NCI-H2196 (cell line): ENCODE measurements at regions not wholly inside any gene's neighbourhood (a gene's known extent, or its start where the extent isn't known, plus 50 kb on each side); places are given as distances from the start of the nearest gene placed in this dataset.
A peak's percentile ranks its signal among the peaks of the same experiment; 100 is the strongest.

Experiments
- DNase-seq: peaks from one replicate; lab custom pipeline; 2025; ENCODE audit not compliant: unreplicated experiment; lab: John Stamatoyannopoulos, UW

DNA sequence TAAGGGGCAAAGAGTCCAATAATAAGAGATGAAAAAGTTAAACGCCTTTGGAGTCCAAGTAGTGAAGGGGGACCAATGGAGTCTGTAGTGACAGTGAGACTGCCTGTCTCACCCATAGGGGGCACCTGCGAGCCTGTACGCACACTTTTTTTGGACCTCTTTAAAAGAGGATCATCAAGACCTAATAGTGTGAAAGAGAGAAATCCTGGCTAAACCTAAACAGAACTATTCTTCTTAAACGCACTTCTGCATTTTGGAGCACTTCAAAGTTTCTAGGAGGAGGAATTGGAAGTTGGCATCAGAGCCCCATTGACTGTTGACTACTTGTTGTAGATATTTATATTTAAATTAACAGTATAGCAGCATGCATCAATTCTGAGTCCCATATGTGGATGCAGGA lies 636.1 kb upstream of the KLF4 start:
- no peak for DNase-seq

DNA sequence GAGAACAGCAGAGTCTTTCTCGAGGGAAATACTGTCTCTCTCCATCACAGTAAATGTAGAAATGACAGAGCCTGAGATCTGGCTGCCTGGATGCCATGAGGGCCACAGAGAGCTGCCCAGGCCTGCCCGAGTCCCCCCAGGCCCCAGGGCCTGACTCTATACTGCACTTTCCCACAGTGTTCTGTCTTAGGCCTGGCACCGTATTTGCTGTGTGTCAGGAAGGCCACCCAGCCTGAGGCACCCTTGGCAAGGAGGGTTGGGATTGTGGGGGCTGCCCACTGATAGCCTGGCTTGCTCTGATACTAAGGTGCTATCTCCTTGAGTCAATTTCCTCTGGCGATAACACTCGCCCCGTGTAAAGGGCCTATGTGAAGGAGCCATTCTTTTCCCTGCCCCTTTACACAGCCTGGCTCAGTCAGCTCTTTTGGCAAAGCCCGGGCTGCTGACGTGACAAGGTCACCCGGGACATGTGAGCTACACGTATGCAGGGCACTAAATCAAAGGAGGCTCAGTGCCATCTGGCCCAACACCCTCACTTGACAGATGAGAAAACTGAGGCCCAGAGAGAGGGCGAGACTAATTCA lies 630.1 kb upstream of the KLF4 start:
- DNase-seq, result no peak

- DNase-seq, result no peak
These were observed 628.2 kb upstream of the KLF4 start for GRCh38 chr9:108117795-108118194.

DNA sequence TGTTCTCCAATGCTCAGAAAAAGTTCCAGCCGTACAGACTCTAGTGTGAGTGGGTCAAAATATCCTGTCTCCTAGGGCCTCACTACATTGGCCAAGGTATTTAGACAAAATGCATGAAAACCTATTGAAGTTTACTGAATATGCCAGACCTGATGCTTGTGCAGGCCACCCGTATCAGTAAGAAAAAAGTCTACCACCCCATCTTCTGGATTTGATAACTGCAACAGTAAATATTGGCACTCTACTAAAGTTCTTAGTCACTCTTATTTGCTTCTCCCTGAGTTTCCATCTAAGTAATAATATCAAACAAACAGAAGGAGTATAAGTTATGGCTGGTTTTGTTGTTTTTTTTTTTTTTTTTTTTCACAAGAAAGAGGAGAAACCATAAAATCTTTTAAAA lies 627.7 kb upstream of the KLF4 start:
- DNase-seq, result no peak

- DNase-seq, result no peak
These were observed 624.0 kb upstream of the KLF4 start for GRCh38 chr9:108113596-108113995.

DNA sequence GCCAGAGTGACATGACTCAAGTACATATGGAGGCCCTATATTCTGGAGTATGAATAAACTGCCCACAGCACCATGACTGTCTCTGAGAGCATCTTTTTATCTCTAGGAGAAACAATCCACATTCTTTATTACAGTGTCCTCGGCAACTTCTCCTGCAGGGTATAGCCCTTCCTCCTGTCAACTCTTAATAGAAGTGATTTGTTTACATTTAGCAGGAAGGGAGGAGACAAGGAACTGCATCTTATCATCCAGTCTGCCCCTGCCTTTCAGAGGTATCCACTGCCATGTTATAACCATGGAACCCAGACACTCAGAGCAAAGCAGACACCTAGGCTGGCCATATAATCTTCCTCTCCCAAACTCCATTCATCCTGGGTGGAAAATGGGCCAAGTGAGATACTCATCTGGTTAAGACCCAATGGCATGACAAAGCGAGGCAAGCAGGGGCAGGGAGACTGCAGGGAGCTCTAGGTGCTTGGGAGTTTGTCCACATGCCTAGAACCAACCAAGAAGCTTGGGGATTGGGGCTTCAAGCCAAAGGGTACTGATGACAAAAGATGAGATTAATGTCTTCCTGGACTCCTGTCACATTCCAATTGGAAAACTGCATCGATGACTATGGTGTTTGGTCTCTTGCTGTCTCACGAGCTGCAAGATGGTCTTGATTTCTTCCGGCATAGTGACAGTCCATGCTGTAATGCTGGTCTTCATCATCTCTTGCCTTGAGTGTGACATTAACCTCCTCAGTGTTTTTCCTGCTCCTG lies 620.5 kb upstream of the KLF4 start:
- DNase-seq, result no peak

GRCh38 chr9:108108852-108109448 lies 619.4 kb upstream of the KLF4 start:
- DNase-seq, result no peak

GRCh38 chr9:108108280-108108851 lies 618.8 kb upstream of the KLF4 start:
- DNase-seq, result no peak

- no peak for DNase-seq
These were observed 616.3 kb upstream of the KLF4 start for GRCh38 chr9:108105885-108106284.

DNA sequence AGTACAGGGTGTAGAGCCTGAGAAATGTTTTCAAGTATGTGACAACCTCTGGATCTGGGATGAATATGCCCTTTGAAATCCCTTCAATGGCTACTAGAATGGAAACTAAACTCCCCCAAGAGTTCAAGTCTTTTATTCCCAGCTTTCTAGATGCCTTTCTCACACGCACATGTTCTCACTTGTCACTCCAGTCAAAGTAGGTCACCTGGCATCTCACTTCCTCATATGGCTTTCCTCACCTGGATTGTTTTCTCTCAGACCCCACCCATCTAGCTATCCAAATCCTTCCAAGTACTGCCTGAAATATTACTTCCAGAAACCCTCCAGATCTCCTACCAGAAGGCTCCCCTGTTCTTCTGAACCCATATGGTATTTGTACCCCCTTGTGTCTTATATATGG lies 615.4 kb upstream of the KLF4 start:
- no peak for DNase-seq

- no peak for DNase-seq
These were observed 613.6 kb upstream of the KLF4 start for GRCh38 chr9:108103046-108103693.

DNA sequence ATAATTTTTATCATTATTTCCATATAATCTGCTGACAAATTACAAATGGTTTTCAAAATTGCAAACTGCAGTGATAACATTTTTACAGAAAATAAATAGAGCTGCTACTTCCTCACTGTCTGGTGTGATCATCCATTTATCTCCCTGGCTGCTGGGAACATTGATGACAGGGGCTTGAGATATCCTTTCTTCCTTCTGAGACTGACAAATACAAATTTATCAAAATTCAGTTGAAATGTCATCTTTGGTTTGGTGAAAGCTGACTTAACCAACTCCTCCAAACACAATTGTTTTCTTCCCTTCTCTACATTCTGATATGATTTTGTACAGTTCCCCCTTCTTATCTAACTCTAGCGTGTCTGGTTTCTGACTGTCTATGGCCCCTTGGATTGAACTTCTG lies 611.8 kb upstream of the KLF4 start:
- DNase-seq, result no peak

- DNase-seq, result no peak
These were observed 611.0 kb upstream of the KLF4 start for GRCh38 chr9:108100571-108100970.

DNA sequence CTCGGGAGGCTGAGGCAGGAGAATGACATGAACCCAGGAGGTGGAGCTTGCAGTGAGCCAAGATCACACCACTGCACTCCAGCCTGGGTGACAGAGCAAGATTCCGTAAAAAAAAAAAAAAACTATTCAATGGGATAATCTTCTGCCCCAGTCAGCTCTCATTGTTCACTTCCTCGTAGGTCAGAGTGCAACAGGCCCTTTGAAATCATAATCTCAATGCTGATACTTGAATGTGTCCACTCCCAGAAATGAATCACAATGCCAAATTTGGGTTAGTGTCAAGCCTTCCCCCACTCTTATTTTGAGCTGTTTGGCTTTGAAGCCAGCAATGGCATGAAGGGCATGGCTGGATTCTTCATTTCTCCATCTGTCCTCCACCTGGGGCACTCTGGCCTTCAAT lies 610.3 kb upstream of the KLF4 start:
- no peak for DNase-seq

GRCh38 chr9:108095496-108095895 lies 605.9 kb upstream of the KLF4 start:
- no peak for DNase-seq

GRCh38 chr9:108094676-108094993 lies 605.1 kb upstream of the KLF4 start:
- no peak for DNase-seq

DNA sequence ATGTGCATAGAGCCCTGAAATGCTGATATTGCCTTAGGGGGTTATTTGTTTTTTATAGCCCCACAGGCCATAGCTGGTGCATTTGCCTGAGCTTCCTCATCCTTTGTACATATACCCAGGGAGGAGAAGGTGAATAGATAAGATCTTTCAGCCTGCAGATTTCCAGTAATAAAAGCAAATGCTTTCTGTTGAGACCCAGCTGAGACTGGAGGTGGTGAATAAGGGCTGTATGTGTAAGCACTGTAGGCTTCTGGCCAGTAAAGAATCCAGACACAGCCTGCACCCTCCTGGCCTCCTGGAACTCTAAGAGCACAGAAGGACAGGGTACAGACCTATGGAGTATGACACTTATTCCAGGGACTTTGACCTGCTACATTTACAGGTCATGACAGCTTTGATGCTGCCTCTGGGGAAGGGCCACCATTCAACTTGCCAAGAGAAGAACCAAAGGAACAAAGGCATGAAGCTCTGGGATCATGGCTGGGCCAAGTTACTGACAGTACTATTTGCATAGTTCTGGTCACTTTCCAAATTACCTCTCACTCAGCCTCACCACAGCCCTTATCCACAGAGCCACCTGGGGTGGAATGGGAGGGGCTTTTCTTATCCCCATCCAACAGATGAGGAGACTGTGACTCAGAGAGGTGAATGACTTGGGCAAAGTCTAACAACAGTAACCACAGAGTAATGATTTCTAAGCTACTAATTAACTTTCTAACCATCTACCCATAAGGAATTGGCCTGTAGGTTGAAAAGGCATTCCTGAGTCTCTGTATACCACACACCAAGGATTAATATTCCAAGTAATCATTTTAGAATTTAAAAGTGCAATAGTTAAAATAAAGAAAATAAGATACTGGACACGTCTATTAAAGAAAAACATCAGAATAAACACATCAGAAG lies 604.5 kb upstream of the KLF4 start:
- no peak for DNase-seq

DNA sequence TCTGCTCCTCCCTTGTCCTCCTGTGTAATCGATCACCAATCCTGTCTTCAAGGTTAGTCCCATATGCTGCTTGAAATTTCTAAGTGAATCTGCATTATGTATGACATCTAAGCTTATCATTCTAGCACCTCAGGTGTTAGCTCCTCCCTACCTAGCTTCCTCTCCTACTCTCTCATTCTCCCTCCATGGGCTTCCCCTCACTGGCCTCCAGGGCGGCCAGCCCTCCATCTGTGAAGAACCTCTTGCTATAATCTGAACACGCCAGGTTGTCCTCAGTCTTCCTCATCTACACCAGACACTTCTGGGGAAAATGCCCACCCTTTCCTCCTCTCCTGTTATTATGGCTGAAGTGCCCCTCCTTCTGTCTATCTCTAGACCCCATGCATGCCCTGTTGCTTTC lies 599.3 kb upstream of the KLF4 start:
- DNase-seq, result no peak

DNA sequence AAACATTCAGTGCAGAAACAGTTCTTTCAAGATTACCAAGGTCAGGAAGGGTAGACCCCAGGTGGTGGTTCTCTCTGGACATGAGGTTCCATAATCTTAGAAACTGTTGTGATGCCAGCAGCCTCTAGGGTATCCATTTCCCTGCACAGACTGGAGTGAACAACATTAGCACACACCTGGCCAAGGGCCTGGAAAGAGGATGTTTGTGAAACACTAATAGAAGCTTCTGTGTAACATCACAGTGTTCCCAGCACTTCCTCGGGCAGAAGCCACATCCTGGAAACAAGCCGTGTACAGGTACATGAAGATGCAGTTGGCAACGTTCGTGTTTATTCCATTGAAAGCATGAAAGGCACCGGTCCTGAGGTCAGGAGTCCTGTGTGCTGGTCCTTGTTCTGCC lies 598.2 kb upstream of the KLF4 start:
- peak; percentile 43 for DNase-seq

- DNase-seq, result no peak
These were observed 597.1 kb upstream of the KLF4 start for GRCh38 chr9:108086624-108087023.

- DNase-seq, result no peak
These were observed 595.7 kb upstream of the KLF4 start for GRCh38 chr9:108085294-108085693.
